ENCODE measurements at regions not wholly inside any gene's neighbourhood (a gene's known extent, or its start where the extent isn't known, plus 50 kb on each side); places are given as distances from the start of the nearest gene placed in this dataset.

- TF ChIP-seq POLR2A (IDR thresholded peaks at IDR 0.05): no peak
- TF ChIP-seq, protein P1, sequence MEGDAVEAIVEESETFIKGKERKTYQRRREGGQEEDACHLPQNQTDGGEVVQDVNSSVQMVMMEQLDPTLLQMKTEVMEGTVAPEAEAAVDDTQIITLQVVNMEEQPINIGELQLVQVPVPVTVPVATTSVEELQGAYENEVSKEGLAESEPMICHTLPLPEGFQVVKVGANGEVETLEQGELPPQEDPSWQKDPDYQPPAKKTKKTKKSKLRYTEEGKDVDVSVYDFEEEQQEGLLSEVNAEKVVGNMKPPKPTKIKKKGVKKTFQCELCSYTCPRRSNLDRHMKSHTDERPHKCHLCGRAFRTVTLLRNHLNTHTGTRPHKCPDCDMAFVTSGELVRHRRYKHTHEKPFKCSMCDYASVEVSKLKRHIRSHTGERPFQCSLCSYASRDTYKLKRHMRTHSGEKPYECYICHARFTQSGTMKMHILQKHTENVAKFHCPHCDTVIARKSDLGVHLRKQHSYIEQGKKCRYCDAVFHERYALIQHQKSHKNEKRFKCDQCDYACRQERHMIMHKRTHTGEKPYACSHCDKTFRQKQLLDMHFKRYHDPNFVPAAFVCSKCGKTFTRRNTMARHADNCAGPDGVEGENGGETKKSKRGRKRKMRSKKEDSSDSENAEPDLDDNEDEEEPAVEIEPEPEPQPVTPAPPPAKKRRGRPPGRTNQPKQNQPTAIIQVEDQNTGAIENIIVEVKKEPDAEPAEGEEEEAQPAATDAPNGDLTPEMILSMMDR (IDR thresholded peaks at IDR 0.05): no peak
Measured at GRCh38 chr14:43039881-43040280, 1433.2 kb downstream of the LRFN5 start.

Data from lower leg skin (tissue), 3 donors.